Ovary (tissue), 3 donors: ENCODE measurements at regions not wholly inside any gene's neighbourhood (a gene's known extent, or its start where the extent isn't known, plus 50 kb on each side); places are given as distances from the start of the nearest gene placed in this dataset.

ENCODE experiments used
- CTCF ChIP-seq, 3 donors: fragments of 450-650 bp in 2 of 3; fragments of 200-600 bp in 1 of 3; IDR thresholded peaks; one replicate each; pipeline versions ENCODE4 v1.5.1 to v1.8.0; 2016 to 2022; ENCODE audit warnings: antibody characterized with exemption in 3 of 3, mild to moderate bottlenecking in 1 of 3
- EP300 ChIP-seq: sonication (generic); formaldehyde crosslinking; IDR thresholded peaks from one replicate; pipeline ENCODE4 v1.6.1; 2017; ENCODE audit warnings: antibody characterized with exemption
- donor health status: DM: no; HTN: no; CAD: no.

- TF ChIP-seq CTCF (IDR thresholded peaks at IDR 0.05), result no peak
- TF ChIP-seq EP300, result no peak
Measured at GRCh38 chr3:159165961-159166360, 364.1 kb downstream of the MFSD1 start.
